Adrenal gland (tissue), 9 donors: ENCODE measurements at regions not wholly inside any gene's neighbourhood (a gene's known extent, or its start where the extent isn't known, plus 50 kb on each side); places are given as distances from the start of the nearest gene placed in this dataset.

Source experiments
- DNase-seq, 7 donors: peaks; one replicate each; pipeline ENCODE4 v3.0.0-alpha.2; 2019 to 2020
- H3K27ac ChIP-seq, 5 donors: fragments of 200-600 bp; sonication (generic) in 4 of 5; 1 replicate in 3 of 5; 2 replicates in 2 of 5; pipeline versions ENCODE4 v1.5.1 to v1.8.0; 2016 to 2020; ENCODE audit warnings: mild to moderate bottlenecking in 1 of 5
- H3K27me3 ChIP-seq: fragments of 200-600 bp; 2 replicates; pipeline ENCODE4 v1.8.0; 2021
- H3K36me3 ChIP-seq, 2 donors: fragments of 200-600 bp; replicated peaks in 1 of 2; 1 replicate in 1 of 2; 2 replicates in 1 of 2; pipeline versions ENCODE4 v1.5.1 to v1.8.0; 2018 to 2022
- H3K4me1 ChIP-seq, 2 donors: fragments of 200-600 bp; replicated peaks in 1 of 2; 1 replicate in 1 of 2; 2 replicates in 1 of 2; pipeline versions ENCODE4 v1.5.1 to v1.8.0; 2018 to 2021
- H3K4me3 ChIP-seq, 4 donors: fragments of 200-600 bp; sonication (generic) in 3 of 4; one replicate each; pipeline ENCODE4 v1.5.1; 2016 to 2018
- H3K9me3 ChIP-seq, 3 donors: fragments of 200-600 bp; sonication (generic) in 1 of 3; replicated peaks in 1 of 3; 1 replicate in 2 of 3; 2 replicates in 1 of 3; pipeline versions ENCODE4 v1.5.1 to v1.8.0; 2016 to 2021
- POLR2A ChIP-seq, 2 donors: fragments of 450-650 bp; IDR thresholded peaks; one replicate each; pipeline ENCODE4 v1.6.1; 2017; ENCODE audit warnings: antibody characterized with exemption in 2 of 2, mild to moderate bottlenecking in 2 of 2, moderate library complexity in 1 of 2
- WGBS, 4 donors: extraction: QIAGEN DNeasy Blood & Tissue Kit in 2 of 4; methylation state at CpG; one replicate each; pipeline versions ENCODE4 v1.1.5 to v1.1.7; 2013 to 2017; 5-methylcytosine and 5-hydroxymethylcytosine counted together
- intact Hi-C, 2 donors: fragments of 100-400 bp; cut with DNase I; formaldehyde crosslinking; loops; one replicate each; pipeline versions ENCODE4 v1.14.1 to v1.15.0; 2022 to 2023
- TF ChIP-seq, protein P1 (sequence below), 6 experiments: fragments of 450-650 bp in 4 of 6; fragments of 200-600 bp in 2 of 6; sonication (generic) in 1 of 6; IDR thresholded peaks; 1 replicate in 5 of 6; 2 replicates in 1 of 6; pipeline versions ENCODE4 v1.5.1 to v1.8.0; 2016 to 2021; ENCODE audit warnings: antibody characterized with exemption in 6 of 6, mild to moderate bottlenecking in 2 of 6, moderate library complexity in 1 of 6
- donor health status: healthy with polysubstance abuse.
- donor health status: Bipolar disorder and iron deficiency.
- donor health status: DM: yes; HTN: yes; CAD: no.
- donor health status: DM: no; HTN: no; CAD: no.
- donor health status: DM: no; HTN: no; CAD: no.

DNA sequence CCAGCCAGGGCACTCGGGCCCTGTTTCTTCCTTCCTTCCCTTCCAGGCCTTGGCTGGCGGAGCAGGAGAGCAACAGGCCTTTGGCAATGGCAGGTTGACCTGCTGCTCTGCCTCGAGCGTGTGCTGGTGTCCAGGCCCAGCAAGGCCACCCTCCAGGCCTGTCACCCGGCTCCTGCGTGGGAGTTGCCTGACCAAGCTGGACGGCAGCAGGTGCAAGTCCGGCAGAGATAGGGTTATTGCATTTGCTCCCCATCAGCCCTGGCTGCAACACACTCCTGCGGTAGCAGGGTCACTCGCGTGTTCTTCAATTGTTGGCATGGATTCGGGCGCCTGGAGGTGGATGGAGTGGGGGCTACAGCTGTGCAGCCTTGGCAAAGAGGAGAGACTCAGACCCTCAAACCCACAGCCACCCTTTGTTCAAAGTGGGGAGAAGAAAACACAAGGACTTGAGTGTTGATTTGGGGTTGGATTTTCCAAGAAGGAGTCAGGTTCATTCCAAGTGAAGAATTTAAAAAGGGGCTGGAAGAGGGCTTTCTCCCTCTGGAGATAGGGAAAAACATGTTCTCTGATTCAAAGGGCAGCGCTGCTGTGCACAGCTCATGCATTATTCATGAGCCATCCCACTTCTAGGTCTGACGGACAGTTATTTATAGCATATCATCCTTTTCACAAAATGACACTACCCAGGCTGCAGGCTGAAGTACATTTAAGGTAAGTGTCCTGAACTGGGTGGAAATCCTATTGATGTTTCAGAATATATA, 64.2 kb upstream of the PITRM1 start:
- intact Hi-C loops: loop anchor here in 1 of 2 donors (5.0 kb wide), 1 partner anchor 1420 kb away; no protein-coding TSS in a partner anchor
- WGBS, 4 donors: 79 to 89% (median 83%) methylated on average over 11 to 15 of the region's 15 CpGs

DNA sequence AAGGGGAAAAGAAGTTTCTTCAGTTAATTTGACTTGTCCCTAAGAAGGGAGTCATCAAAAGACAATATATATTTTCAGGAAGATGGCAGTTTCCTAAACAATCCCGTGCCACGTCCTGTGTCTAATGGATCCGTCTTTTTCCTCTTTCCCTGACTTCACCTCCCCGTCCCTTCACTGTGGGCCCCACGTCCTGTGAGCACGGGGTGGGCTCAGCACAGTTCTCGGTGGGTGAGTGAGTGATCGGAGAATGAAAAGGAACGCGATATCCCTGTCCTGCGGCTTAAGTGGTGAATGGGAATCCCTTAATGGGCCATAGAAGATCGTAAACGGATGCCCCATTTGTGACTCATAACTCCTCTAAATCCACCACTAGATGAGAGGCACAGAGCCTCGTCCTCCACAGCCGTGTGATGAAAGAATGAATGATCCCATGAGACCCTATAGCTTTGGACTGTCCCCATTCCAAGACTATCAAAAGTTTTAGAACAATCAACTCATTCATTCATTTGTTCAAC, 63.5 kb upstream of the PITRM1 start:
- TF ChIP-seq POLR2A (IDR thresholded peaks at IDR 0.05): no peak
- TF ChIP-seq, protein P1, sequence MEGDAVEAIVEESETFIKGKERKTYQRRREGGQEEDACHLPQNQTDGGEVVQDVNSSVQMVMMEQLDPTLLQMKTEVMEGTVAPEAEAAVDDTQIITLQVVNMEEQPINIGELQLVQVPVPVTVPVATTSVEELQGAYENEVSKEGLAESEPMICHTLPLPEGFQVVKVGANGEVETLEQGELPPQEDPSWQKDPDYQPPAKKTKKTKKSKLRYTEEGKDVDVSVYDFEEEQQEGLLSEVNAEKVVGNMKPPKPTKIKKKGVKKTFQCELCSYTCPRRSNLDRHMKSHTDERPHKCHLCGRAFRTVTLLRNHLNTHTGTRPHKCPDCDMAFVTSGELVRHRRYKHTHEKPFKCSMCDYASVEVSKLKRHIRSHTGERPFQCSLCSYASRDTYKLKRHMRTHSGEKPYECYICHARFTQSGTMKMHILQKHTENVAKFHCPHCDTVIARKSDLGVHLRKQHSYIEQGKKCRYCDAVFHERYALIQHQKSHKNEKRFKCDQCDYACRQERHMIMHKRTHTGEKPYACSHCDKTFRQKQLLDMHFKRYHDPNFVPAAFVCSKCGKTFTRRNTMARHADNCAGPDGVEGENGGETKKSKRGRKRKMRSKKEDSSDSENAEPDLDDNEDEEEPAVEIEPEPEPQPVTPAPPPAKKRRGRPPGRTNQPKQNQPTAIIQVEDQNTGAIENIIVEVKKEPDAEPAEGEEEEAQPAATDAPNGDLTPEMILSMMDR (IDR thresholded peaks at IDR 0.05): no peak
- no peaks in the 10 kb centered on the region for H3K9me3 ChIP-seq
- no peaks in the 10 kb centered on the region for H3K36me3 ChIP-seq
- DNase-seq: no peak
- 82 to 87% (median 83%) methylated on average over 15 of the region's 15 CpGs for WGBS, 4 donors
- H3K27me3 ChIP-seq: peaks cover 6% of the 10 kb centered on the region
- no peak overlapping the region for H3K27ac ChIP-seq
- no peak overlapping the region for H3K4me3 ChIP-seq
- intact Hi-C loops: loop anchor here in 1 of 2 donors (5.0 kb wide), 1 partner anchor 1421 kb away; no protein-coding TSS in a partner anchor
- peaks cover 0 to 3% of the 10 kb centered on the region in 2 donors for H3K4me1 ChIP-seq

More for the DNA sequence above, 64.2 kb upstream of the PITRM1 start:
- Histone ChIP-seq H3K27ac (no peak overlapping the region), H3K4me3 (no peak overlapping the region), H3K9me3 (no peaks in the 10 kb centered on the region), H3K4me1 (peaks cover 0 to 3% of the 10 kb centered on the region in 2 donors), H3K36me3 (no peaks in the 10 kb centered on the region), H3K27me3 (peaks cover 6% of the 10 kb centered on the region)
- DNase-seq: no peak
- TF ChIP-seq, protein P1 (IDR thresholded peaks at IDR 0.05): no peak
- TF ChIP-seq POLR2A (IDR thresholded peaks at IDR 0.05): no peak

DNA sequence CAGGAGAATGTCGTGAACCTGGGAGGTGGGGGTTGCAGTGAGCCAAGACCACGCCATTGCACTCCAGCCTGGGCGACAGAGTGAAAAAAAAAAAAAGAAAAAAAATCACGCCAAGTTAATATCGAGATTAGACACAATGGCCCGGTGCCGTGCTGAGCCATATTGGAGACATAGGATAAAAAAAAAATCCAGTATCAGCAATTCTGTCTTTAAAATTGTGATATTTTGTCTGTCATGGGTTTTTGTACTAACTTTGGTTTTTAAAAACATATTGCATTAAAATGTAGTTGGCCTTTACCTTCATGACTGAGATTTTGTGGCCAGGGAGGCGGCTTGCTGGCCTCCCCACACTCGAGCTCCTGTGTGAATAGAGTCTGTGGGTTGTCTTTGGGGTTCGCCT, 62.8 kb upstream of the PITRM1 start:
- H3K27ac ChIP-seq: no peak overlapping the region
- no peaks in the 10 kb centered on the region for H3K36me3 ChIP-seq
- no peaks in the 10 kb centered on the region for H3K9me3 ChIP-seq
- intact Hi-C loops: loop anchor here in 1 of 2 donors (5.0 kb wide), 1 partner anchor 1422 kb away; no protein-coding TSS in a partner anchor
- H3K4me3 ChIP-seq: no peak overlapping the region
- TF ChIP-seq, protein P1 (IDR thresholded peaks at IDR 0.05): no peak
- no peak for TF ChIP-seq POLR2A (IDR thresholded peaks at IDR 0.05)
- peaks cover 3% of the 10 kb centered on the region for H3K27me3 ChIP-seq
- peaks cover 0 to 3% of the 10 kb centered on the region in 2 donors for H3K4me1 ChIP-seq
- DNase-seq: no peak
- 78 to 87% (median 82%) methylated on average over 10 of the region's 10 CpGs for WGBS, 4 donors

DNA sequence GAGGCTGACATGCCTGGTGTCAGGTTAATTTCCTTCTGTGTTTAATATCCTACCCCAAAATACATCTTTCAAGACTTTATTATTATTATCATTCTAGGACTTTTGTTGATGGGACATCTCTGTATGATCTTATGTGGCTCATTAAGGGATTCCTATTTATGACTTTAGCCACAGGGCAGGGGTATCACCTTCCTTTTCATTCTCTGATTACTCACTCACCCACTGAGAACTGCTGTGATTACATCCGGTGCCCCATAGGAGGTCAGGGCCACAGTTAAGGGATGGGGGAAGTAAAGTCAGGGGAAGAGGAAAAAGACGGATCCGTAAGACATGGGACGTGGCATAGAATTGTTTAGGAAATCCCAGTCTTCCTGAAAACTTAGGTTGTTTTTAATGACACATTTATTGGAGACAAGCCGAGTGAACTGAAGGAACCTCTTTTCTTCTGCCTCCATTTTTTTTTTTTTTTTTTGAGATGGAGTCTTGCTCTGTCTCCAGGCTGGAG, 61.0 kb upstream of the PITRM1 start:
- TF ChIP-seq, protein P1 (IDR thresholded peaks at IDR 0.05): no peak
- TF ChIP-seq POLR2A (IDR thresholded peaks at IDR 0.05): no peak
- Histone ChIP-seq H3K27me3 (no peaks in the 10 kb centered on the region), H3K9me3 (no peaks in the 10 kb centered on the region), H3K27ac (no peak overlapping the region), H3K4me3 (no peak overlapping the region), H3K36me3 (no peaks in the 10 kb centered on the region), H3K4me1 (no peaks in the 10 kb centered on the region)
- 69 to 82% (median 78%) methylated on average over 5 of the region's 5 CpGs for WGBS, 4 donors
- intact Hi-C loops: no loop called here
- DNase-seq: no peak
